ENCODE measurements at regions not wholly inside any gene's neighbourhood (a gene's known extent, or its start where the extent isn't known, plus 50 kb on each side); places are given as distances from the start of the nearest gene placed in this dataset.

- TF ChIP-seq ZBTB7A (tag by site-specific recombination; IDR thresholded peaks at IDR 0.05; ENCODE audit: low read depth) (no peak), REST (tag by site-specific recombination; IDR thresholded peaks at IDR 0.05) (no peak), CTCF (tag by site-specific recombination; IDR thresholded peaks at IDR 0.05) (no peak), MYNN (tag by site-specific recombination; IDR thresholded peaks at IDR 0.05; ENCODE audit: borderline replicate concordance) (no peak), ZBTB44 (tag by site-specific recombination; IDR thresholded peaks at IDR 0.05) (no peak), GLIS2 (tag by site-specific recombination; IDR thresholded peaks at IDR 0.05) (no peak), PBX3 (CRISPR knock-in tag; IDR thresholded peaks at IDR 0.05) (no peak), ZNF416 (tag by site-specific recombination; IDR thresholded peaks at IDR 0.05) (no peak), ZNF184 (tag by site-specific recombination; IDR thresholded peaks at IDR 0.05) (no peak)
- TF ChIP-seq, protein P1, sequence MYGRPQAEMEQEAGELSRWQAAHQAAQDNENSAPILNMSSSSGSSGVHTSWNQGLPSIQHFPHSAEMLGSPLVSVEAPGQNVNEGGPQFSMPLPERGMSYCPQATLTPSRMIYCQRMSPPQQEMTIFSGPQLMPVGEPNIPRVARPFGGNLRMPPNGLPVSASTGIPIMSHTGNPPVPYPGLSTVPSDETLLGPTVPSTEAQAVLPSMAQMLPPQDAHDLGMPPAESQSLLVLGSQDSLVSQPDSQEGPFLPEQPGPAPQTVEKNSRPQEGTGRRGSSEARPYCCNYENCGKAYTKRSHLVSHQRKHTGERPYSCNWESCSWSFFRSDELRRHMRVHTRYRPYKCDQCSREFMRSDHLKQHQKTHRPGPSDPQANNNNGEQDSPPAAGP (tag by site-specific recombination; IDR thresholded peaks at IDR 0.05), result no peak
- TF ChIP-seq, protein P2, sequence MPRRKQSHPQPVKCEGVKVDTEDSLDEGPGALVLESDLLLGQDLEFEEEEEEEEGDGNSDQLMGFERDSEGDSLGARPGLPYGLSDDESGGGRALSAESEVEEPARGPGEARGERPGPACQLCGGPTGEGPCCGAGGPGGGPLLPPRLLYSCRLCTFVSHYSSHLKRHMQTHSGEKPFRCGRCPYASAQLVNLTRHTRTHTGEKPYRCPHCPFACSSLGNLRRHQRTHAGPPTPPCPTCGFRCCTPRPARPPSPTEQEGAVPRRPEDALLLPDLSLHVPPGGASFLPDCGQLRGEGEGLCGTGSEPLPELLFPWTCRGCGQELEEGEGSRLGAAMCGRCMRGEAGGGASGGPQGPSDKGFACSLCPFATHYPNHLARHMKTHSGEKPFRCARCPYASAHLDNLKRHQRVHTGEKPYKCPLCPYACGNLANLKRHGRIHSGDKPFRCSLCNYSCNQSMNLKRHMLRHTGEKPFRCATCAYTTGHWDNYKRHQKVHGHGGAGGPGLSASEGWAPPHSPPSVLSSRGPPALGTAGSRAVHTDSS (tag by site-specific recombination; IDR thresholded peaks at IDR 0.05), result no peak
Observed at GRCh38 chr2:5036256-5036655, 655.9 kb upstream of the SOX11 start.
